Kidney epithelial cell (primary cell): ENCODE measurements at regions not wholly inside any gene's neighbourhood (a gene's known extent, or its start where the extent isn't known, plus 50 kb on each side); places are given as distances from the start of the nearest gene placed in this dataset.

Source experiments
- DNase-seq: peaks from one replicate; pipeline ENCODE4 v3.0.0-alpha.2; 2010; ENCODE audit warnings: low read depth
- H3K27me3 ChIP-seq: 2 replicates; pipeline ENCODE4 v1.6.0; 2011; ENCODE audit warnings: low read length; ENCODE audit not compliant: control insufficient read depth, insufficient read depth
- H3K36me3 ChIP-seq: 2 replicates; pipeline ENCODE4 v1.5.1; 2011; ENCODE audit warnings: low read length; ENCODE audit not compliant: control insufficient read depth, insufficient read depth
- H3K4me3 ChIP-seq: 2 replicates; pipeline ENCODE4 v1.5.1; 2011; ENCODE audit warnings: low read depth, mild to moderate bottlenecking, control low read depth, low read length
- TF ChIP-seq, protein P1 (sequence below): IDR thresholded peaks from 2 replicates; pipeline ENCODE4 v1.5.1; 2011; ENCODE audit warnings: mild to moderate bottlenecking, moderate library complexity, low read length, control low read depth, inconsistent platforms; ENCODE audit not compliant: insufficient read depth, poor library complexity, severe bottlenecking

DNA sequence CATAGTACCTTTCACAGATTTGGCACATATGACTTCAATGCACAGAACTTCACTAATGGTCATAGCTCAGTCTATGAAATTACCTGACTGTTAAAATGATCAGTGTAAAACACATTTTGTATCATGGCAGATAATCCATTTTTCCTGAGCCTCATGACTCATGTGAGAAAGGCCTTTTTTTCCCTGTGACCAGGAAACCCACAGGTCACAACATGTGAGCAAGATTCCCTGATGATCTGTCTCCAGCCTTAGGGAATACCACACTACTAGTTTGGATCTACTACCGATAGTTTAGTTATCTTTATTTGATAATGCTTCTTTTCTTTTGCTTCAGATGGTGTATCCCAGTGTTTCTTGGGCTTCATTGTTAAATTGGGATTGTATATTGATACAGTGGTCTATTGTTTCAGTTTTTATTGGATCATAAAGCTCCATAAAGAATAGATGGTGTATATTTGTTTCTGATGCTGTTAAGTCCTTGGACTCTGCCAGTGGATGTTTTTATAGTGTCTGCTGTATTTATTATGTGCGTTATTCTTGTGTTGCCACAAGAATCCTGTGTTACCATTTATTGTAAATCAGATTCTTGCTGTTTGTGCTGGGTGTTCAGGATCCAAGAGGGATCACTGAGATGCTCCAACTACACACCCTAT lies 248.7 kb upstream of the PELI2 start:
- DNase-seq, result no peak
- Histone ChIP-seq H3K36me3 (no peaks in the 10 kb centered on the region), H3K4me3 (no peak overlapping the region), H3K27me3 (no peaks in the 10 kb centered on the region)
- TF ChIP-seq, protein P1, sequence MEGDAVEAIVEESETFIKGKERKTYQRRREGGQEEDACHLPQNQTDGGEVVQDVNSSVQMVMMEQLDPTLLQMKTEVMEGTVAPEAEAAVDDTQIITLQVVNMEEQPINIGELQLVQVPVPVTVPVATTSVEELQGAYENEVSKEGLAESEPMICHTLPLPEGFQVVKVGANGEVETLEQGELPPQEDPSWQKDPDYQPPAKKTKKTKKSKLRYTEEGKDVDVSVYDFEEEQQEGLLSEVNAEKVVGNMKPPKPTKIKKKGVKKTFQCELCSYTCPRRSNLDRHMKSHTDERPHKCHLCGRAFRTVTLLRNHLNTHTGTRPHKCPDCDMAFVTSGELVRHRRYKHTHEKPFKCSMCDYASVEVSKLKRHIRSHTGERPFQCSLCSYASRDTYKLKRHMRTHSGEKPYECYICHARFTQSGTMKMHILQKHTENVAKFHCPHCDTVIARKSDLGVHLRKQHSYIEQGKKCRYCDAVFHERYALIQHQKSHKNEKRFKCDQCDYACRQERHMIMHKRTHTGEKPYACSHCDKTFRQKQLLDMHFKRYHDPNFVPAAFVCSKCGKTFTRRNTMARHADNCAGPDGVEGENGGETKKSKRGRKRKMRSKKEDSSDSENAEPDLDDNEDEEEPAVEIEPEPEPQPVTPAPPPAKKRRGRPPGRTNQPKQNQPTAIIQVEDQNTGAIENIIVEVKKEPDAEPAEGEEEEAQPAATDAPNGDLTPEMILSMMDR, result no peak

DNA sequence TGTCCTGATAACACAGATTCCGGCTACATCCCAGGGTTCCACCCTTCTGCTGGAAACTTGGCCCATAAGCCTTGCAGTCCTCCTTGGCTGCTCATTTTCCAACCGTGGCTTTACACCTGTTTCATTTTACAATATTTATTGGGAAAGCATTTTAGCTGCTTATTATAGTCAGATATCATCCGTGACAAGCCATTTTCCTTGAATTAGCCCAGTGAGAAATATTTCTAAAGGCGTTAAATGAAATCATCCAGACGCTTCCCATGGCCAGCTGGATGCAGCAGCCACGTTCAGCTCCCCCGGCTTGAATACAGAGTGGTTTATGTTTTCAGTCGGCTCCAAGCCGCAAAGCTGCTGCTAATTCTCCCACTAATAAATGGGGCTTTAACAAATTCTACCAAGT lies 245.0 kb upstream of the PELI2 start:
- H3K36me3 ChIP-seq, result no peaks in the 10 kb centered on the region
- H3K4me3 ChIP-seq, result no peak overlapping the region
- TF ChIP-seq, protein P1, result no peak
- no peaks in the 10 kb centered on the region for H3K27me3 ChIP-seq
- DNase-seq, result no peak

DNA sequence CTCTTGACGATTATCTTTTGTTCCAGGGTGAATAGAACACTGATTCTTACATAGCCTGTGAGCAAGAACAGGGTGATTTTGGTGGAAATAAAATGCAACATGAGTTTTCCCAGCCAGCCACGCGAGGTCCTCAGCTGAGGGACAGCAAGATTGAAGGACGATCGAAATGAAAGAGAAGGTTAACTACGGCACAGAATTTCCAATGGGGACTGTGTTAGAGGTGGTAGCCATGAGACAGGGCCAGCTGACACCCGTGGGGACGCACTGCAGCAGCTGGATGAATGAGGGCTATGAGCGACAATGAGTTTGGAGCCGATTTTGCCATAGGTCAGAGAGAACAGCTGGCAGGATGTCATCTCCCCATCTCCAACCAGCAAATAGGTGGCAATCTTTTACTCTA lies 243.4 kb upstream of the PELI2 start:
- TF ChIP-seq, protein P1, result no peak
- no peaks in the 10 kb centered on the region for H3K27me3 ChIP-seq
- no peaks in the 10 kb centered on the region for H3K36me3 ChIP-seq
- DNase-seq, result no peak
- no peak overlapping the region for H3K4me3 ChIP-seq

DNA sequence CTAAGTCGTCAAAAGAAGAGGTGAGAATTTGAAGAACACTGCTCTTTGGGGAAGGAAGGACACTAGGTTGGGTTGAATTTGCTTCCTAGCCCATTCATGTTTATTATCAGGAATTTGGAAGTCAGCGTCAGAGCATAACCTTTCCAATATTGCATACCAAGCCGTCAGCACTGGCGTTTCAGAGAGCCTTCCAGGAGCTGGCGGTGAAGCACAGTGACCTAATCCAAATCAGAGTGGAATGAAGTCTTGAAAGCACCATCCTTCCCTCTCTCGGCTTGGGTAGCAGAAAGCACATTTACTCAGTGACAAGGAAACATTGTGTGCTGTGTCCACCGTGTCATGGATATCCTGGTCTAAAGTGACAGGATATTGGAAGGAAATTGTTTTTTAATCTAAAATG lies 240.3 kb upstream of the PELI2 start:
- Histone ChIP-seq H3K4me3 (no peak overlapping the region), H3K27me3 (no peaks in the 10 kb centered on the region), H3K36me3 (no peaks in the 10 kb centered on the region)
- no peak for DNase-seq
- TF ChIP-seq, protein P1, result no peak

DNA sequence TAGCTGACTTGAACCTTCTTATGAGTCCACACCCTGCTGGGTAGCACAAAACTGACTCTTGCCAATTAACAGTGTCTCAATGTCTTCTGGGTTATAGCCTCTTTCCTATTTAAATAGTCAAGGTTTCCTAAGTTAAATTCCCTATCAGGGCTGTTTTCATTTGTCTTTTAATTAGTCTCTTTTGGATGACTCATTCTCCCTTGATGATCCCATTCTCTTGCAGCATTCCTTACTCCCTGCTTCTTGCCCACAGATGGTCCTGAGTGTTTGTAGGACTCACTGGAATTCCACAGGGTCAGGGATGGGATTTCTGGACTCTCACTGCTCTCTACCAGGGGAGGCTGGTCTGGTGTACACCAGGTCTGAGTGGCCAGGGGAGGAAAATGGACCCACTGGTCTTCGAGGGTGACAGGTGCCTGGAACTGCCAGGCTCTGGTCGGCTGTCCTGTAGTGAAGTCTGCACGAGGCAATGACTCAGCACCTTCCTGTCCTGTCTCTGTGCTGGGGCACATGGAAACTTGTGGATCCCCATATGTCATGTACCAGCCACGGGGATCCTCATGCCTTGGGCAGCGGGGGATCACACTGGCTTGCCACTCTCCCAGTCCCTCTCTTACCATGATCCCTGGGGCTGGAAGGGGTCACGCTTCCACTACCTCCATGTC lies 236.5 kb upstream of the PELI2 start:
- Histone ChIP-seq H3K4me3 (no peak overlapping the region), H3K36me3 (no peaks in the 10 kb centered on the region), H3K27me3 (no peaks in the 10 kb centered on the region)
- DNase-seq, result peak; percentile 4
- TF ChIP-seq, protein P1, result no peak

DNA sequence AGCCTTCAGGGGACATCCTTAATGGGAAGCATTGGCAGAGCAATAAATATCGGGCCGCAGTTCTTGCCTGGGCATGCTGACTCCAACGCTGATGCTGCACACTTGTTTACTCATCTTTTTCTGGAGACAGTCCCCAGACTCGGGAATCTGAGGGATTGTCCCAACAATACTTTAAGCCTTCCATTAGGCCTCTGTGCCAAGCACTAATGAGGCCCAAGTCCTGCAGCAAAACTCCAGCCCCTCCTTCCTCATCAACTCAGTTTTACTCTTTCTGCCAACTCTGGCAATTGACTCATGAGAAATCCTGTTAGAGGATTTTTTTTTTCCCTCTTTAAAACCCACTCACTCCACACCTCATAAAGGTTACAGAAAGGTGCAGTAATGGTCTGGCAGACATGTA lies 233.4 kb upstream of the PELI2 start:
- Histone ChIP-seq H3K27me3 (no peaks in the 10 kb centered on the region), H3K36me3 (no peaks in the 10 kb centered on the region), H3K4me3 (no peak overlapping the region)
- TF ChIP-seq, protein P1, result no peak
- DNase-seq, result no peak
